H9 (cell line): ENCODE measurements at regions not wholly inside any gene's neighbourhood (a gene's known extent, or its start where the extent isn't known, plus 50 kb on each side); places are given as distances from the start of the nearest gene placed in this dataset.

Experiments
- DNase-seq: peaks from one replicate; pipeline ENCODE4 v3.0.0-alpha.2; 2017
- H2AFZ ChIP-seq: one replicate; pipeline ENCODE4 v1.6.1; 2013; ENCODE audit warnings: mild to moderate bottlenecking, low read length, control low read depth, moderate library complexity
- H2AK5ac ChIP-seq: 2 replicates; pipeline ENCODE4 v1.6.1; 2013; ENCODE audit warnings: low read length, control low read depth, mixed read lengths; ENCODE audit not compliant: insufficient read length
- H2BK120ac ChIP-seq: one replicate; pipeline ENCODE4 v1.6.1; 2013; ENCODE audit warnings: low read depth, mild to moderate bottlenecking, low read length, control low read depth, inconsistent platforms; ENCODE audit not compliant: poor library complexity, severe bottlenecking
- H2BK12ac ChIP-seq: 2 replicates; pipeline ENCODE4 v1.6.1; 2013; ENCODE audit warnings: low read length, control low read depth, mixed read lengths, low read depth; ENCODE audit not compliant: insufficient read length
- H2BK15ac ChIP-seq: 2 replicates; pipeline ENCODE4 v1.6.1; 2013; ENCODE audit warnings: low read depth, low read length, control low read depth
- H2BK20ac ChIP-seq: one replicate; pipeline ENCODE4 v1.6.1; 2013; ENCODE audit warnings: low read depth, mild to moderate bottlenecking, low read length, control low read depth, inconsistent platforms; ENCODE audit not compliant: poor library complexity, severe bottlenecking
- H2BK5ac ChIP-seq: 2 replicates; pipeline ENCODE4 v1.6.1; 2013; ENCODE audit warnings: low read length, control low read depth, mixed read lengths; ENCODE audit not compliant: insufficient read length
- H3K14ac ChIP-seq: 2 replicates; pipeline ENCODE4 v1.6.1; 2013; ENCODE audit warnings: low read length, control low read depth; ENCODE audit not compliant: insufficient read depth
- H3K18ac ChIP-seq: 2 replicates; pipeline ENCODE4 v1.6.1; 2013; ENCODE audit warnings: low read depth, mild to moderate bottlenecking, mixed read lengths, low read length, control low read depth; ENCODE audit not compliant: insufficient read length
- H3K23ac ChIP-seq: 2 replicates; pipeline ENCODE4 v1.6.1; 2013; ENCODE audit warnings: low read length, control low read depth, mixed read lengths, low read depth; ENCODE audit not compliant: insufficient read length
- H3K23me2 ChIP-seq: 2 replicates; pipeline ENCODE4 v1.6.1; 2013; ENCODE audit warnings: low read depth, mild to moderate bottlenecking, mixed read lengths, low read length, control low read depth; ENCODE audit not compliant: insufficient read length, poor library complexity, severe bottlenecking
- H3K27ac ChIP-seq: 2 replicates; pipeline ENCODE4 v1.5.1; 2013; ENCODE audit warnings: low read length, control low read depth, mixed read lengths, low read depth; ENCODE audit not compliant: insufficient read length
- H3K27me3 ChIP-seq: 2 replicates; pipeline ENCODE4 v1.6.1; 2013; ENCODE audit warnings: low read length, control low read depth, inconsistent platforms; ENCODE audit not compliant: insufficient read depth
- H3K4ac ChIP-seq: 2 replicates; pipeline ENCODE4 v1.6.1; 2013; ENCODE audit warnings: low read depth, mild to moderate bottlenecking, control low read depth, inconsistent platforms, low read length, moderate library complexity
- H3K4me1 ChIP-seq: 2 replicates; pipeline ENCODE4 v1.6.1; 2013; ENCODE audit warnings: low read length, control low read depth, inconsistent platforms; ENCODE audit not compliant: insufficient read depth
- H3K4me2 ChIP-seq: 2 replicates; pipeline ENCODE4 v1.6.1; 2013; ENCODE audit warnings: low read length, control low read depth, mixed read lengths; ENCODE audit not compliant: insufficient read length, insufficient read depth
- H3K56ac ChIP-seq: 2 replicates; pipeline ENCODE4 v1.6.1; 2013; ENCODE audit warnings: low read depth, mild to moderate bottlenecking, mixed read lengths, low read length, control low read depth; ENCODE audit not compliant: insufficient read length
- H3K79me1 ChIP-seq: 2 replicates; pipeline ENCODE4 v1.6.1; 2013; ENCODE audit warnings: low read depth, mild to moderate bottlenecking, moderate library complexity, low read length, control low read depth, inconsistent platforms; ENCODE audit not compliant: insufficient read depth, poor library complexity, severe bottlenecking
- H3K79me2 ChIP-seq: 2 replicates; pipeline ENCODE4 v1.6.1; 2013; ENCODE audit warnings: low read length, control low read depth, inconsistent platforms; ENCODE audit not compliant: insufficient read depth
- H3K9ac ChIP-seq: 2 replicates; pipeline ENCODE4 v1.6.1; 2013; ENCODE audit warnings: low read length, control low read depth, mixed read lengths; ENCODE audit not compliant: insufficient read length; ENCODE audit errors: extremely low read depth
- H3K9me3 ChIP-seq: one replicate; pipeline ENCODE4 v1.6.1; 2013; ENCODE audit warnings: low read depth, low read length, inconsistent platforms; ENCODE audit not compliant: control insufficient read depth
- H3T11ph ChIP-seq: one replicate; pipeline ENCODE4 v1.6.1; 2013; ENCODE audit warnings: mild to moderate bottlenecking, low read length, control low read depth, inconsistent platforms
- H4K20me1 ChIP-seq: one replicate; pipeline ENCODE4 v1.6.1; 2013; ENCODE audit not compliant: control insufficient read depth, insufficient read length, insufficient read depth
- H4K5ac ChIP-seq: 2 replicates; pipeline ENCODE4 v1.6.1; 2013; ENCODE audit warnings: low read depth, mild to moderate bottlenecking, mixed read lengths, low read length, control low read depth; ENCODE audit not compliant: insufficient read length
- H4K8ac ChIP-seq: replicated peaks from 2 replicates; pipeline ENCODE4 v1.6.1; 2013; ENCODE audit warnings: low read length, control low read depth, mixed read lengths, low read depth; ENCODE audit not compliant: insufficient read length
- H4K91ac ChIP-seq: 2 replicates; pipeline ENCODE4 v1.6.1; 2013; ENCODE audit warnings: low read depth, mild to moderate bottlenecking, moderate library complexity, mixed read lengths, low read length, control low read depth; ENCODE audit not compliant: insufficient read length
- H3K27ac Mint-ChIP-seq, 3 experiments: 2 replicates in 2 of 3; 3 replicates in 1 of 3; pipeline ENCODE4 v1.8.0; 2020 to 2021; ENCODE audit warnings: mixed read lengths in 3 of 3, mild to moderate bottlenecking in 1 of 3, moderate library complexity in 1 of 3
- H3K27me3 Mint-ChIP-seq: 2 replicates; pipeline ENCODE4 v1.8.0; 2021; ENCODE audit warnings: low read depth, mild to moderate bottlenecking, moderate library complexity, mixed read lengths
- H3K36me3 Mint-ChIP-seq, 3 experiments: 2 replicates in 2 of 3; 3 replicates in 1 of 3; pipeline ENCODE4 v1.8.0; 2020 to 2021; ENCODE audit warnings: low read depth in 3 of 3, mixed read lengths in 3 of 3; ENCODE audit not compliant: insufficient read depth in 1 of 3
- H3K4me1 Mint-ChIP-seq, 2 experiments: 2 replicates each; pipeline ENCODE4 v1.8.0; 2020; ENCODE audit warnings: mixed read lengths in 2 of 2
- H3K4me3 Mint-ChIP-seq, 2 experiments: 2 replicates in 1 of 2; 3 replicates in 1 of 2; pipeline ENCODE4 v1.8.0; 2020 to 2021; ENCODE audit warnings: mild to moderate bottlenecking in 2 of 2, mixed read lengths in 2 of 2, moderate library complexity in 1 of 2
- H3K9me3 Mint-ChIP-seq, 2 experiments: 2 replicates in 1 of 2; 3 replicates in 1 of 2; pipeline ENCODE4 v1.8.0; 2020; ENCODE audit warnings: mild to moderate bottlenecking in 2 of 2, mixed read lengths in 2 of 2, moderate library complexity in 1 of 2
- CTCF ChIP-seq: fragments of 200-600 bp; sonication (generic); conservative IDR thresholded peaks from 3 replicates; pipeline ENCODE4 v1.8.0; 2021; ENCODE audit warnings: antibody characterized with exemption, mild to moderate bottlenecking
- WGBS: extraction: QIAGEN DNeasy Blood & Tissue Kit; methylation state at CpG from one replicate; pipeline ENCODE4 v1.1.7; 2013; ENCODE audit warnings: missing lambda C conversion rate, low lambda C conversion rate, mixed read lengths; ENCODE audit not compliant: insufficient read length; ENCODE audit errors: extremely low coverage; 5-methylcytosine and 5-hydroxymethylcytosine counted together

GRCh38 chr6:104253236-104253635 lies 606.5 kb downstream of the HACE1 start:
- H3K36me3 Mint-ChIP-seq: no peaks in the 10 kb centered on the region
- H2BK120ac ChIP-seq: no peak overlapping the region
- WGBS: no CpG with 5 or more reads among the region's 3 CpGs

More at GRCh38 chr6:104253236-104253635, 606.5 kb downstream of the HACE1 start:
- Histone ChIP-seq H3K9ac (no peak overlapping the region), H4K20me1 (no peaks in the 10 kb centered on the region), H3K9me3 (no peaks in the 10 kb centered on the region), H3K14ac (no peak overlapping the region), H2AFZ (no peak overlapping the region), H3K4me2 (no peak overlapping the region), H2BK5ac (no peak overlapping the region), H2BK12ac (no peak overlapping the region), H4K91ac (no peak overlapping the region), H2BK15ac (no peak overlapping the region), H3K27me3 (no peaks in the 10 kb centered on the region), H2AK5ac (no peak overlapping the region), H4K5ac (no peak overlapping the region), H3K56ac (no peak overlapping the region), H3K79me2 (no peaks in the 10 kb centered on the region), H3K27ac (no peak overlapping the region), H2BK20ac (no peak overlapping the region), H3K4ac (no peak overlapping the region), H4K8ac (no peak overlapping the region), H3K18ac (no peak overlapping the region), H3K23me2 (no peaks in the 10 kb centered on the region), H3T11ph (no peak overlapping the region), H3K23ac (no peak overlapping the region), H3K79me1 (no peaks in the 10 kb centered on the region), H3K4me1 (no peaks in the 10 kb centered on the region)
- Mint-ChIP-seq H3K4me1 (peaks cover 13 to 14% of the 10 kb centered on the region in 2 experiments), H3K27me3 (peaks cover 1% of the 10 kb centered on the region; the same call in 1 of the 2 replicates), H3K4me3 (no peak overlapping the region), H3K9me3 (no peaks in the 10 kb centered on the region), H3K27ac (peak overlapping the region in 1 of 3 experiments; percentile 41; a peak in 1 of 7 replicates)
- no peak for TF ChIP-seq CTCF
- DNase-seq: no peak
